Fibroblast of lung (primary cell): ENCODE measurements at regions not wholly inside any gene's neighbourhood (a gene's known extent, or its start where the extent isn't known, plus 50 kb on each side); places are given as distances from the start of the nearest gene placed in this dataset.

Experiments used
- DNase-seq, 2 donors: peaks; one replicate each; pipeline versions ENCODE4 v3.0.0 to v3.0.0-alpha.2; 2010; ENCODE audit warnings: low read depth in 2 of 2
- H2AFZ ChIP-seq: 2 replicates; pipeline ENCODE4 v1.5.1; 2012; ENCODE audit warnings: low read length, control low read depth, inconsistent platforms
- H3K27ac ChIP-seq: 2 replicates; pipeline ENCODE4 v1.5.1; 2011; ENCODE audit warnings: low read length, control low read depth; ENCODE audit not compliant: insufficient read depth
- H3K27me3 ChIP-seq: 2 replicates; pipeline ENCODE4 v1.5.1; 2011; ENCODE audit warnings: mild to moderate bottlenecking, low read length; ENCODE audit not compliant: control insufficient read depth, insufficient read depth
- H3K36me3 ChIP-seq: 2 replicates; pipeline ENCODE4 v1.5.1; 2011; ENCODE audit warnings: low read length; ENCODE audit not compliant: control insufficient read depth, insufficient read depth
- H3K4me1 ChIP-seq: 2 replicates; pipeline ENCODE4 v1.5.1; 2011; ENCODE audit warnings: low read length; ENCODE audit not compliant: control insufficient read depth, insufficient read depth; ENCODE audit errors: extremely low read depth
- H3K4me2 ChIP-seq: 2 replicates; pipeline ENCODE4 v1.5.1; 2011; ENCODE audit warnings: low read length, control low read depth; ENCODE audit not compliant: insufficient read depth; ENCODE audit errors: extremely low read depth
- H3K4me3 ChIP-seq, 4 experiments: fragments of 200-600 bp in 1 of 4; sonication (generic) in 1 of 4; replicated peaks in 1 of 4; 2 replicates each; pipeline ENCODE4 v1.5.1; 2011 to 2016; ENCODE audit warnings: low read length in 4 of 4, low read depth in 3 of 4, mild to moderate bottlenecking in 3 of 4, control low read depth in 2 of 4, inconsistent platforms in 1 of 4, mixed read lengths in 1 of 4; ENCODE audit not compliant: insufficient read depth in 1 of 4; ENCODE audit errors: control extremely low read depth in 1 of 4
- H3K79me2 ChIP-seq: 2 replicates; pipeline ENCODE4 v1.5.1; 2012; ENCODE audit warnings: mild to moderate bottlenecking, low read length, inconsistent platforms; ENCODE audit not compliant: control insufficient read depth, insufficient read depth
- H3K9ac ChIP-seq: 2 replicates; pipeline ENCODE4 v1.5.1; 2011; ENCODE audit warnings: mild to moderate bottlenecking, low read length, control low read depth; ENCODE audit not compliant: insufficient read depth
- H3K9me3 ChIP-seq: 2 replicates; pipeline ENCODE4 v1.5.1; 2012; ENCODE audit warnings: low read depth, low read length; ENCODE audit not compliant: control insufficient read depth, insufficient read depth
- H4K20me1 ChIP-seq: 2 replicates; pipeline ENCODE4 v1.5.1; 2011; ENCODE audit warnings: low read length; ENCODE audit not compliant: control insufficient read depth, insufficient read depth; ENCODE audit errors: extremely low read depth
- CTCF ChIP-seq, 2 donors: IDR thresholded peaks in 1 of 2; conservative IDR thresholded peaks in 1 of 2; 1 replicate in 1 of 2; 2 replicates in 1 of 2; pipeline ENCODE4 v1.5.1; 2011 to 2012; ENCODE audit warnings: low read length in 2 of 2, control low read depth in 1 of 2, inconsistent platforms in 1 of 2, low read depth in 1 of 2, mild to moderate bottlenecking in 1 of 2
- EZH2 ChIP-seq: IDR thresholded peaks from 2 replicates; pipeline ENCODE4 v1.5.1; 2012; ENCODE audit warnings: low read length, control low read depth, mild to moderate bottlenecking; ENCODE audit errors: missing control alignments

DNA sequence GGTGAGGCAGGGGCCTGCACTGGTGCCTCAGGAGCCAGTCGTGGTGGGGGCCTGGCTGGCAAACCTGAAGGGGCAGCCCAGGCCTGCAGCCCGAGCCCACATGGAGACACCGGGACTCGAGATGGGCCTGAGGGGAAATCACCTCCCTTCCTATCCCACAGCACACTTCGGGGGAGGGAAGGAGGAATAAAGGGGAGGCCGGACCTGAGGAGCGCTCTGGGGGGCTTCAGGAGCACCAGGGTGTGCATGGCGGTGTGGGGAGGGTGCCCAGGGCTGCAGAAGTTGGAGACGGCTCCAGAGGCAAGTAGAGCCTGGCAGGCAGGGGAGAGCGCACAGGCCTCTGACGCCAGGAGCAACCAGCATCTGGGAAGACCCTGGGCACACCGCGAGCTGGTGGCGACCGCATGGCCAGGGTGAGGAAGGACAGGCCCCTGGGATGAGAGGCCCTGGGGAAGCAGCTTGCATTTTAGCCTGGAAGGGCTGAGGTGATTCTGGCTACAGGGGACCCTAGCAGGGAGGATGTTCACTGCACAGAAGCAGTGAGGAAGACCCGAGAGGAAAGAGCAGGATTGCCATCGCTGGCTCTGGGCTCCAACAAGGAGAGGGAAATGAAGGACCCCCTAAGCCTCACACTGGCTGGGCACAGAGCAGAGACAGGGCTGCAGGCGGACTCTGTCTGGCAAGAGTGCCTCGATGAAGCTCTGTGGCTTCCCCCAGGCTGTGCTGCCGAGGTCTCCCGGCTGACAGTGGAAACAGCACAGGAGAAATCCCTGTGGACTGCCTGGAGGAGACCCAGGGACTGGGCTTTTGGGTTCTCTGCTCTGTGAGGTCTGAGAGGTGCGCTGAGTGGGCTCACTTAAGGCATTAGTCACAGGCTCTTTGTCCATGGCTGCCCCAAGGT, 457.7 kb downstream of the BRD1 start:
- Histone ChIP-seq H3K27ac (no peak overlapping the region), H3K4me2 (no peak overlapping the region), H3K36me3 (no peaks in the 10 kb centered on the region), H4K20me1 (no peaks in the 10 kb centered on the region), H2AFZ (no peak overlapping the region), H3K4me1 (no peaks in the 10 kb centered on the region), H3K9me3 (no peaks in the 10 kb centered on the region), H3K9ac (no peak overlapping the region), H3K27me3 (no peaks in the 10 kb centered on the region), H3K79me2 (no peaks in the 10 kb centered on the region), H3K4me3 (no peak overlapping the region)
- TF ChIP-seq EZH2 (no peak), CTCF (conservative IDR thresholded peaks at IDR 0.05 in 1 of 2, IDR thresholded peaks at IDR 0.05 in 1 of 2; ENCODE audit: low read depth in 1 of 2, low read length in 2 of 2) (no peak)
- no peak for DNase-seq

- TF ChIP-seq EZH2 = no peak
- TF ChIP-seq CTCF (conservative IDR thresholded peaks at IDR 0.05 in 1 of 2, IDR thresholded peaks at IDR 0.05 in 1 of 2; ENCODE audit: low read depth in 1 of 2, low read length in 2 of 2) = no peak
- no peaks in the 10 kb centered on the region for H3K36me3 ChIP-seq
- H4K20me1 ChIP-seq = no peaks in the 10 kb centered on the region
- H3K4me2 ChIP-seq = no peak overlapping the region
- H3K9me3 ChIP-seq = no peaks in the 10 kb centered on the region
- H3K4me3 ChIP-seq = no peak overlapping the region
- H3K4me1 ChIP-seq = no peaks in the 10 kb centered on the region
- no peak for DNase-seq
- no peak overlapping the region for H3K9ac ChIP-seq
- H3K27me3 ChIP-seq = no peaks in the 10 kb centered on the region
- H3K79me2 ChIP-seq = no peaks in the 10 kb centered on the region
- H3K27ac ChIP-seq = no peak overlapping the region
- H2AFZ ChIP-seq = no peak overlapping the region
These were observed 458.5 kb downstream of the BRD1 start for GRCh38 chr22:49368976-49369725.

GRCh38 chr22:49368221-49368975, 459.3 kb downstream of the BRD1 start:
- no peaks in the 10 kb centered on the region for H3K36me3 ChIP-seq
- TF ChIP-seq CTCF (conservative IDR thresholded peaks at IDR 0.05 in 1 of 2, IDR thresholded peaks at IDR 0.05 in 1 of 2; ENCODE audit: low read depth in 1 of 2, low read length in 2 of 2) = no peak
- TF ChIP-seq EZH2 = no peak
- H3K4me2 ChIP-seq = no peak overlapping the region
- H3K9me3 ChIP-seq = no peaks in the 10 kb centered on the region
- H3K9ac ChIP-seq = no peak overlapping the region
- no peak overlapping the region for H3K27ac ChIP-seq
- no peaks in the 10 kb centered on the region for H3K79me2 ChIP-seq
- no peak overlapping the region for H2AFZ ChIP-seq
- H3K27me3 ChIP-seq = no peaks in the 10 kb centered on the region
- no peaks in the 10 kb centered on the region for H3K4me1 ChIP-seq
- no peak for DNase-seq
- H4K20me1 ChIP-seq = no peaks in the 10 kb centered on the region
- no peak overlapping the region for H3K4me3 ChIP-seq
